ENCODE measurements at regions not wholly inside any gene's neighbourhood (a gene's known extent, or its start where the extent isn't known, plus 50 kb on each side); places are given as distances from the start of the nearest gene placed in this dataset.

- DNase-seq (ENCODE audit: extremely low read depth, low read depth) = no peak
- H3K4me3 ChIP-seq (replicated peaks; ENCODE audit: low read depth, low read length) = no peak overlapping the region
- no peak for TF ChIP-seq CTCF (IDR thresholded peaks at IDR 0.05; ENCODE audit: low read depth, low read length, missing control alignments)
Measured at GRCh38 chr13:76459863-76460262, 426.3 kb downstream of the KCTD12 start.

GRCh38 chr13:76455960-76456359, 430.2 kb downstream of the KCTD12 start:
- DNase-seq (ENCODE audit: extremely low read depth, low read depth) = peak; percentile 41
- TF ChIP-seq CTCF (IDR thresholded peaks at IDR 0.05; ENCODE audit: low read depth, low read length, missing control alignments) = no peak

DNA sequence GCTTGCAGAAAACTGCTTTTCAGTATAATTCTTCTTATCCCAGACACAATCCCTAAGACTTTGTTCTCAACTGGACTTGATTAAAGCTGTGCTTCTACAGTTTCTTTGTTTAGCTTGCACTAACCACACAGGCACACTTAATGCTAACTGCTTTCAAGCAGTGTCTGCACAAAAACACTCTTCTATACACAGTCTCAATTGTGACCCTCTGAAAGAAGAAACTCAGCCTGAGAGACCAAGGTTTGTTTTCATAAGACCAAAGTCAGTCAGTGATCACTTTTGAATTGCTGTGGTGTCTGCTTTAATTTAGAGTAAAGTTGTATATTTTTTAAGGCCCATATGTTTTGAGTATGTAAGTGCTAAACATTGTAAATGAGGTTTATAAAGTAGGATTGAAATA, 431.2 kb downstream of the KCTD12 start:
- no peak for DNase-seq (ENCODE audit: extremely low read depth, low read depth)
- TF ChIP-seq CTCF (IDR thresholded peaks at IDR 0.05; ENCODE audit: low read depth, low read length, missing control alignments) = no peak
- no peak overlapping the region for H3K4me3 ChIP-seq (replicated peaks; ENCODE audit: low read depth, low read length)

More at GRCh38 chr13:76455960-76456359, 430.2 kb downstream of the KCTD12 start:
- no peak overlapping the region for H3K4me3 ChIP-seq (replicated peaks; ENCODE audit: low read depth, low read length)

DNA sequence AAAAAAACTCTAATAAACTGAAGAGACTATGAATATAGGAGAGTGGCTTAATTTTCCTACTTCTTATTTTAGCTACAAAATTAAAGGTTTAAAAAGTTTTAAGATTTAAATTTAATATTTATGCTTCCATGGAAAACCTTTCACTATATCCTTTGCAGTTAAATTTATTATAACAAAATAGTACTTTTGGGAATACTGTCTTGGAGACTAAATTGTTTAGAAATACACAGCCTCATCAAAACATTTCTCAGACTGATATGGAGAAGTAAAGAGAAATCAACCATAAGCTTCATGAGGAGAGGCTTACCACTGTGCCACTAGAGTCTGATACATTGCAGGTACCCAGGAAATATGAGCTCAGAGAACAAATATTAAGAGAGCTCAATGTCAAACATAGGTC, 436.5 kb downstream of the KCTD12 start:
- no peak overlapping the region for H3K4me3 ChIP-seq (replicated peaks; ENCODE audit: low read depth, low read length)
- TF ChIP-seq CTCF (IDR thresholded peaks at IDR 0.05; ENCODE audit: low read depth, low read length, missing control alignments) = no peak
- DNase-seq (ENCODE audit: extremely low read depth, low read depth) = no peak

- DNase-seq (ENCODE audit: extremely low read depth, low read depth) = no peak
- no peak overlapping the region for H3K4me3 ChIP-seq (replicated peaks; ENCODE audit: low read depth, low read length)
- TF ChIP-seq CTCF (IDR thresholded peaks at IDR 0.05; ENCODE audit: low read depth, low read length, missing control alignments) = no peak
Measured at GRCh38 chr13:76446191-76446590, 440.0 kb downstream of the KCTD12 start.

DNA sequence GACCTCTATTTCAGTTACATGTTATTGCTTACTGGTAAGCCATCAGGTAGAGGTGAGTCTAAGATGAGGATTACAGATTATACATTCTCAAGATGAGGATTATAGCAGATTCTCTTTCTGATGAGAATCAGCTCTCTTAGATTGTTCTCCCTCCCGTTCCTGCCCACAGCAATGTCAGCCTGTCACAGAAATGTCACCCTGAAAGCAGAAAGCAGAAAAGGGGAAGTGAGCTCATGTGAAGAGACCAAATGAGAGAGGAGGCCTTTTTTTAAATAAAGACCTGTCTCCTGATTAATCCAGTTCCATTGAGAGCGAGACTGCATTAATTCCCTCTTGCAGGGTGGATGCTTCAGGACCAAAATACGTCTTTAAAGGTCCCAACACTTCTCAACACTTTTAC, 445.6 kb downstream of the KCTD12 start:
- no peak for DNase-seq (ENCODE audit: extremely low read depth, low read depth)
- no peak for TF ChIP-seq CTCF (IDR thresholded peaks at IDR 0.05; ENCODE audit: low read depth, low read length, missing control alignments)
- H3K4me3 ChIP-seq (replicated peaks; ENCODE audit: low read depth, low read length) = no peak overlapping the region

GRCh38 chr13:76439546-76439945, 446.7 kb downstream of the KCTD12 start:
- no peak for TF ChIP-seq CTCF (IDR thresholded peaks at IDR 0.05; ENCODE audit: low read depth, low read length, missing control alignments)
- no peak for DNase-seq (ENCODE audit: extremely low read depth, low read depth)
- no peak overlapping the region for H3K4me3 ChIP-seq (replicated peaks; ENCODE audit: low read depth, low read length)
